K562 (cell line): ENCODE measurements at regions not wholly inside any gene's neighbourhood (a gene's known extent, or its start where the extent isn't known, plus 50 kb on each side); places are given as distances from the start of the nearest gene placed in this dataset.

Experiments used
- ATAC-seq: fragments of 200-7000 bp; cut with Tn5 transposase; 3 replicates; pipeline ENCODE4 v1.9.1; 2020; ENCODE audit warnings: moderate library complexity
- BruUV-seq: library from RNA; stranded (reverse); fragments of 400-500 nt; replicated peaks from 2 replicates; lab custom pipeline; 2021; lab: Mats Ljungman, UMichigan
- CTCF ChIA-PET: fragments of 300-600 bp; formaldehyde crosslinking; extraction: SDS; loops from one replicate; lab custom pipeline; 2021; ENCODE audit warnings: low intra/inter-chr PET ratio; lab: Yijun Ruan, JAX
- POLR2A ChIA-PET: fragments of 300-600, 350-650 bp; sonication (Branson Sonifier 250); formaldehyde crosslinking; extraction: SDS; loops from one replicate; lab custom pipeline; 2021; ENCODE audit warnings: antibody characterized with exemption, inconsistent platforms; lab: Yijun Ruan, JAX
- DNase-seq, 4 experiments: peaks; one replicate each; pipeline versions ENCODE4 v3.0.0 to v3.0.0-alpha.2; 2011 to 2018; ENCODE audit warnings: low spot score in 3 of 4, mixed read lengths in 3 of 4; ENCODE audit errors: extremely low read depth in 1 of 4
- FAIRE-seq: peaks from 2 replicates; lab custom pipeline; 2011; peaks lifted over from hg19 to GRCh38; lab: Jason Lieb, UNC
- H2AFZ ChIP-seq: 2 replicates; pipeline ENCODE4 v1.6.0; 2011; ENCODE audit warnings: low read depth, low read length, control low read depth, inconsistent platforms
- H3K27ac ChIP-seq: fragments of 200-600 bp; 3 replicates; pipeline ENCODE4 v1.8.0; 2011; ENCODE audit warnings: low read depth, mild to moderate bottlenecking, control low read depth, inconsistent platforms, low read length, moderate library complexity, mixed read lengths; ENCODE audit errors: extremely low read depth
- H3K27me3 ChIP-seq, 2 experiments: fragments of 300-600 bp in 1 of 2; 2 replicates in 1 of 2; 3 replicates in 1 of 2; pipeline versions ENCODE4 v1.6.0 to v1.8.0; 2011; ENCODE audit warnings: inconsistent platforms in 2 of 2, low read length in 2 of 2, mild to moderate bottlenecking in 1 of 2, mixed read lengths in 1 of 2, moderate library complexity in 1 of 2; ENCODE audit not compliant: control insufficient read depth in 2 of 2, insufficient read depth in 2 of 2
- H3K36me3 ChIP-seq: fragments of 300-600 bp; 3 replicates; pipeline ENCODE4 v1.8.0; 2011; ENCODE audit warnings: mild to moderate bottlenecking, low read length, inconsistent platforms; ENCODE audit not compliant: control insufficient read depth, insufficient read depth
- H3K4me1 ChIP-seq, 2 experiments: fragments of 200-600 bp in 1 of 2; replicated peaks in 1 of 2; 2 replicates in 1 of 2; 3 replicates in 1 of 2; pipeline versions ENCODE4 v1.5.1 to v1.8.0; 2011; ENCODE audit warnings: inconsistent platforms in 2 of 2, low read length in 2 of 2, mild to moderate bottlenecking in 1 of 2, mixed read lengths in 1 of 2, moderate library complexity in 1 of 2; ENCODE audit not compliant: control insufficient read depth in 2 of 2, insufficient read depth in 2 of 2
- H3K4me2 ChIP-seq: 2 replicates; pipeline ENCODE4 v1.6.1; 2011; ENCODE audit warnings: low read length, control low read depth, inconsistent platforms, mixed read lengths; ENCODE audit not compliant: insufficient read depth
- H3K4me3 ChIP-seq: fragments of 200-600 bp; sonication (generic), shearing (Covaris generic); 2 replicates; pipeline ENCODE4 v1.5.1; 2016; ENCODE audit warnings: control low read depth, inconsistent platforms
- H3K79me2 ChIP-seq: fragments of 200-600 bp; 3 replicates; pipeline ENCODE4 v1.8.0; 2011; ENCODE audit warnings: low read length, inconsistent platforms; ENCODE audit not compliant: control insufficient read depth, insufficient read depth
- H3K9ac ChIP-seq, 2 experiments: 2 replicates each; pipeline versions ENCODE4 v1.6.0 to v1.6.1; 2011; ENCODE audit warnings: low read depth in 2 of 2, low read length in 2 of 2, control low read depth in 1 of 2, inconsistent platforms in 1 of 2, mild to moderate bottlenecking in 1 of 2, mixed read lengths in 1 of 2; ENCODE audit not compliant: insufficient read depth in 1 of 2
- H3K9me1 ChIP-seq: one replicate; pipeline ENCODE4 v1.6.0; 2011; ENCODE audit warnings: inconsistent platforms, mild to moderate bottlenecking, low read length, moderate library complexity; ENCODE audit not compliant: control insufficient read depth, insufficient read depth
- H3K9me3 ChIP-seq: replicated peaks from 2 replicates; pipeline ENCODE4 v1.5.1; 2011; ENCODE audit warnings: low read depth, low read length, inconsistent platforms; ENCODE audit not compliant: control insufficient read depth, insufficient read depth
- H4K20me1 ChIP-seq: replicated peaks from 2 replicates; pipeline ENCODE4 v1.6.1; 2011; ENCODE audit warnings: low read length, inconsistent platforms, mixed read lengths; ENCODE audit not compliant: control insufficient read depth, insufficient read depth
- CBFA2T2 ChIP-seq: fragments of 450-650 bp; conservative IDR thresholded peaks from 2 replicates; pipeline ENCODE4 v1.6.1; 2017; ENCODE audit warnings: mild to moderate bottlenecking
- DIDO1 ChIP-seq: fragments of 450-650 bp; IDR thresholded peaks from 2 replicates; pipeline ENCODE4 v1.6.1; 2016; ENCODE audit warnings: low read depth, missing biosample characterization, missing genetic modification characterization
- NCOA4 ChIP-seq: fragments of 450-650 bp; IDR thresholded peaks from 2 replicates; pipeline ENCODE4 v1.6.1; 2018; ENCODE audit warnings: mild to moderate bottlenecking; ENCODE audit not compliant: partially characterized antibody
- NR3C1 ChIP-seq: sonication (generic); formaldehyde crosslinking; IDR thresholded peaks from 2 replicates; pipeline ENCODE4 v1.8.1; 2022; ENCODE audit warnings: missing genetic modification reagents
- PHB ChIP-seq: fragments of 250-450 bp; sonication (Bioruptor Pico); IDR thresholded peaks from 2 replicates; pipeline ENCODE4 v1.5.0; 2021
- POLR3A ChIP-seq: IDR thresholded peaks from 2 replicates; pipeline ENCODE4 v1.6.1; 2011; ENCODE audit warnings: borderline replicate concordance, mild to moderate bottlenecking, moderate library complexity; ENCODE audit not compliant: insufficient read length, insufficient read depth; ENCODE audit errors: extremely low read depth
- ZFP1 ChIP-seq: fragments of 450-650 bp; formaldehyde crosslinking; IDR thresholded peaks from 2 replicates; pipeline ENCODE4 v1.4.0; 2020; ENCODE audit warnings: mild to moderate bottlenecking, mixed read lengths
- WGBS: fragments of 100-300 bp; shearing (Covaris generic); methylation state at CpG from one replicate; pipeline ENCODE4 v1.1.6; 2016; ENCODE audit warnings: low coverage, mixed read lengths; ENCODE audit not compliant: insufficient coverage; ENCODE audit errors: missing lambda C conversion rate; 5-methylcytosine and 5-hydroxymethylcytosine counted together
- in situ Hi-C: fragments of 300-500 bp; cut with MboI; formaldehyde crosslinking; loops from 4 replicates; pipeline ENCODE4 v1.15.0; 2018; ENCODE audit warnings: inconsistent platforms, mixed read lengths
- intact Hi-C: fragments of 100-400 bp; cut with micrococcal nuclease; formaldehyde crosslinking; loops from 2 replicates; pipeline ENCODE4 v1.14.2; 2022
- TF ChIP-seq, protein P1 (sequence below), 2 experiments: fragments of 450-650 bp; formaldehyde crosslinking in 1 of 2; IDR thresholded peaks; 2 replicates each; pipeline versions ENCODE4 v1.4.0 to v1.6.1; 2014 to 2020; ENCODE audit warnings: mild to moderate bottlenecking in 2 of 2, borderline replicate concordance in 1 of 2, low read depth in 1 of 2

DNA sequence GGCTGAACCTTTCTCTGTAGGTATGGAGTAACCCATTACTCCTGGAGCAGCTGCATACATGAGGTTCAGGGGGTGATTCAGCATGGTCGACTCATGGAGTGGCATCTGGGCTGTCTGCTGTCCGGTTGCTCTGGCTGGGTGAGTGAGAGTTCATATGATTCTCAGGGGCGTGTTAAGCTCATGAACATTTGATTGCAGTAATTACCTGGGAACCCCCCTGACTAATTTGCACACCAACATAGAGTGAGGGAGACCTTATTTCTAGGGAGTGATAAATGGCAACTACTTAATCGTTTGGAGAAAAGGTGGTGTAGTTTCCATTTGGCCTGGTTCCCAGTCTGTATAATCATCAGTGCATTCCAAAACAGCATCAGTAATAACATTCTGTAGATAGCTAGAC is 661.9 kb downstream of the ETS1 start:
- Histone ChIP-seq H3K4me2 (no peak overlapping the region), H2AFZ (no peak overlapping the region), H3K9ac (no peak overlapping the region), H4K20me1 (no peaks in the 10 kb centered on the region), H3K79me2 (no peaks in the 10 kb centered on the region), H3K27me3 (no peaks in the 10 kb centered on the region), H3K9me1 (no peaks in the 10 kb centered on the region), H3K4me3 (no peak overlapping the region), H3K27ac (no peak overlapping the region), H3K9me3 (0 out of 2 replicates have a peak, but pooled peaks cover 1% of the 10 kb centered on the region), H3K36me3 (no peaks in the 10 kb centered on the region), H3K4me1 (no peaks in the 10 kb centered on the region)
- BruUV-seq: no TSS peak
- no peak for ATAC-seq
- POLR2A ChIA-PET: no interaction called here
- FAIRE-seq: no peak
- TF ChIP-seq ZFP1 (CRISPR knock-in tag) (no peak), CBFA2T2 (no peak), NR3C1 (no peak), DIDO1 (tag) (no peak), NCOA4 (no peak), POLR3A (no peak)
- CTCF ChIA-PET: no interaction called here
- in situ Hi-C loops: no loop called here
- intact Hi-C loops: no loop called here
- DNase-seq: no peak
- 0% methylated on average over 4 of the region's 4 CpGs for WGBS

DNA sequence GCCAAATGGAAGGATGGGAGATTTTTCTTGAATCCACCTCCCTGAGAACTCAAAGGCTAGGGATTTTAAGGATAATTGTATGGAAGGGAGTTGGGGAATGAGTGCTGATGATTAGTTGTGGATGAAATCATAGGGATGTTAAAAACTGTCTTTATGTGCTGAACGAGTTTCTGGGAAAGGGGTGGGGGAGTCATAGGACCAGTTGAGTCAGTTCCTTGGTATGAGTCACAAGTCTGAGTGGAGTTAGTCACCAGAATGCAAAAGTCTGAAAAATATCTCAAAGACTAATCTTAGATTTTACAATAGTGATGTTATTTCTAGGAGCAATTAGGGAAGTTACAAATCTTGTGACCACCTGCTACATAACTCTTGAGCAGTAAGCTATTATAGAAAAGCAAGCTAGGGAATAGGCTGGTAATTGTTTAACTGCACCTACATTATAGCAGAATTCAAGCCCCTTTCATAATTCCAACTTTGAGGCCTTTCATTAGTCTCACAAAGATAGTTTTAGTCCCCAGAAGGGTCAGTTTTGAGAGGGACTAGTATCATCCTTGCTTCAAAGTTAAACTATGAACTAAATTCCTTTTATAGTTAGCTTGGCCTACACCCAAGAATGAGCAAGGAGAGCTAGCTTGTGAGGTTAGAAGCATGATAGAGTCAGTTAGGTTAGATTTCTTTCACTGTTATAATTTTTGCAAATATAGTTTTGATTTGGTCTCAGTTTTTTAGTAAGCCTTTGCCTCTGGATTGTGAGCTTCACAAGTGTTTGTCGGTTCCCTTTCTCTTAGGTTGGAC is 668.0 kb downstream of the ETS1 start:
- FAIRE-seq: no peak
- Histone ChIP-seq H3K36me3 (no peaks in the 10 kb centered on the region), H3K9ac (no peak overlapping the region), H3K4me3 (no peak overlapping the region), H2AFZ (no peak overlapping the region), H3K79me2 (no peaks in the 10 kb centered on the region), H3K27ac (no peak overlapping the region), H3K9me3 (no peaks in the 10 kb centered on the region; the same call in 1 of the 2 replicates), H3K9me1 (no peaks in the 10 kb centered on the region), H4K20me1 (no peaks in the 10 kb centered on the region), H3K27me3 (no peaks in the 10 kb centered on the region), H3K4me1 (no peaks in the 10 kb centered on the region), H3K4me2 (no peak overlapping the region)
- no TSS peak for BruUV-seq
- POLR2A ChIA-PET: no interaction called here
- CTCF ChIA-PET: interaction anchor here (0.7 kb wide), 1 partner anchor 183 kb away, joined by 4 read pairs; no protein-coding TSS in a partner anchor
- no peak for DNase-seq
- intact Hi-C loops (no loop called here), in situ Hi-C loops (no loop called here)
- no peak for ATAC-seq
- 11% methylated on average over 2 of the region's 2 CpGs for WGBS
- TF ChIP-seq, protein P1, sequence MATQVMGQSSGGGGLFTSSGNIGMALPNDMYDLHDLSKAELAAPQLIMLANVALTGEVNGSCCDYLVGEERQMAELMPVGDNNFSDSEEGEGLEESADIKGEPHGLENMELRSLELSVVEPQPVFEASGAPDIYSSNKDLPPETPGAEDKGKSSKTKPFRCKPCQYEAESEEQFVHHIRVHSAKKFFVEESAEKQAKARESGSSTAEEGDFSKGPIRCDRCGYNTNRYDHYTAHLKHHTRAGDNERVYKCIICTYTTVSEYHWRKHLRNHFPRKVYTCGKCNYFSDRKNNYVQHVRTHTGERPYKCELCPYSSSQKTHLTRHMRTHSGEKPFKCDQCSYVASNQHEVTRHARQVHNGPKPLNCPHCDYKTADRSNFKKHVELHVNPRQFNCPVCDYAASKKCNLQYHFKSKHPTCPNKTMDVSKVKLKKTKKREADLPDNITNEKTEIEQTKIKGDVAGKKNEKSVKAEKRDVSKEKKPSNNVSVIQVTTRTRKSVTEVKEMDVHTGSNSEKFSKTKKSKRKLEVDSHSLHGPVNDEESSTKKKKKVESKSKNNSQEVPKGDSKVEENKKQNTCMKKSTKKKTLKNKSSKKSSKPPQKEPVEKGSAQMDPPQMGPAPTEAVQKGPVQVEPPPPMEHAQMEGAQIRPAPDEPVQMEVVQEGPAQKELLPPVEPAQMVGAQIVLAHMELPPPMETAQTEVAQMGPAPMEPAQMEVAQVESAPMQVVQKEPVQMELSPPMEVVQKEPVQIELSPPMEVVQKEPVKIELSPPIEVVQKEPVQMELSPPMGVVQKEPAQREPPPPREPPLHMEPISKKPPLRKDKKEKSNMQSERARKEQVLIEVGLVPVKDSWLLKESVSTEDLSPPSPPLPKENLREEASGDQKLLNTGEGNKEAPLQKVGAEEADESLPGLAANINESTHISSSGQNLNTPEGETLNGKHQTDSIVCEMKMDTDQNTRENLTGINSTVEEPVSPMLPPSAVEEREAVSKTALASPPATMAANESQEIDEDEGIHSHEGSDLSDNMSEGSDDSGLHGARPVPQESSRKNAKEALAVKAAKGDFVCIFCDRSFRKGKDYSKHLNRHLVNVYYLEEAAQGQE (IDR thresholded peaks at IDR 0.05; ENCODE audit: borderline replicate concordance): no peak
- TF ChIP-seq, protein P1 (CRISPR knock-in tag; IDR thresholded peaks at IDR 0.05; ENCODE audit: low read depth): no peak
- no peak for TF ChIP-seq PHB (CRISPR knock-in tag)
